Activated T-cell treated with anti-CD3 and anti-CD28 coated beads for 24 hours (primary cell): ENCODE measurements at regions not wholly inside any gene's neighbourhood (a gene's known extent, or its start where the extent isn't known, plus 50 kb on each side); places are given as distances from the start of the nearest gene placed in this dataset.
"Not testable (repeated sequence)": the region's sequence is repeated elsewhere in the genome, so short reads cannot be mapped to it uniquely, and the experiment has no call there.

Source experiments
- DNase-seq: peaks from one replicate; pipeline ENCODE4 v3.0.0-alpha.2; 2020; ENCODE audit warnings: low read depth

GRCh38 chr21:28069450-28069923 is 923.2 kb downstream of the LTN1 start:
- no peak for DNase-seq

GRCh38 chr21:28068455-28069358 is 924.0 kb downstream of the LTN1 start:
- DNase-seq: no peak

- no peak for DNase-seq
Measured at GRCh38 chr21:28066596-28067387, 925.9 kb downstream of the LTN1 start.

GRCh38 chr21:28066076-28066475 is 926.6 kb downstream of the LTN1 start:
- DNase-seq: no peak

GRCh38 chr21:28063241-28064216 is 929.1 kb downstream of the LTN1 start:
- no peak for DNase-seq

- DNase-seq: not testable (repeated sequence)
Measured at GRCh38 chr21:28052956-28053355, 939.7 kb downstream of the LTN1 start.

GRCh38 chr21:28051649-28052048 is 941.0 kb downstream of the LTN1 start:
- DNase-seq: not testable (repeated sequence)

GRCh38 chr21:28035692-28036091 is 957.0 kb downstream of the LTN1 start:
- not testable (repeated sequence) for DNase-seq

- not testable (repeated sequence) for DNase-seq
Measured at GRCh38 chr21:28034916-28035315, 957.8 kb downstream of the LTN1 start.

GRCh38 chr21:28034334-28034733 is 958.3 kb downstream of the LTN1 start:
- DNase-seq: not testable (repeated sequence)

GRCh38 chr21:28032652-28033051 is 960.0 kb downstream of the LTN1 start:
- DNase-seq: not testable (repeated sequence)

- DNase-seq: not testable (repeated sequence)
Measured at GRCh38 chr21:28031066-28031465, 961.6 kb downstream of the LTN1 start.

GRCh38 chr21:28025111-28025510 is 967.6 kb downstream of the LTN1 start:
- DNase-seq: no peak

- DNase-seq: no peak
Measured at GRCh38 chr21:28018741-28019669, 973.7 kb downstream of the LTN1 start.

- DNase-seq: no peak
Measured at GRCh38 chr21:28018213-28018612, 974.5 kb downstream of the LTN1 start.

- no peak for DNase-seq
Measured at GRCh38 chr21:28016571-28016970, 976.1 kb downstream of the LTN1 start.

GRCh38 chr21:28013123-28013522 is 979.6 kb downstream of the LTN1 start:
- DNase-seq: not testable (repeated sequence)

GRCh38 chr21:28011970-28012369 is 980.7 kb downstream of the LTN1 start:
- not testable (repeated sequence) for DNase-seq

- DNase-seq: not testable (repeated sequence)
Measured at GRCh38 chr21:28008245-28008644, 984.4 kb downstream of the LTN1 start.

- DNase-seq: not testable (repeated sequence)
Measured at GRCh38 chr21:28003627-28004026, 989.0 kb downstream of the LTN1 start.
